ENCODE measurements at regions not wholly inside any gene's neighbourhood (a gene's known extent, or its start where the extent isn't known, plus 50 kb on each side); places are given as distances from the start of the nearest gene placed in this dataset.
"Not testable (repeated sequence)": the region's sequence is repeated elsewhere in the genome, so short reads cannot be mapped to it uniquely, and the experiment has no call there.

GRCh38 chr5:130324953-130325671 lies 420.8 kb downstream of the CHSY3 start:
- no peak for DNase-seq (ENCODE audit: low spot score)

GRCh38 chr5:130323804-130324454 lies 419.7 kb downstream of the CHSY3 start:
- no peak for DNase-seq (ENCODE audit: low spot score)

- DNase-seq (ENCODE audit: low spot score), result no peak
These were observed 417.7 kb downstream of the CHSY3 start for GRCh38 chr5:130321931-130322330.

- DNase-seq (ENCODE audit: low spot score), result no peak
These were observed 412.9 kb downstream of the CHSY3 start for GRCh38 chr5:130316971-130317680.

GRCh38 chr5:130295235-130295634 lies 391.0 kb downstream of the CHSY3 start:
- no peak for DNase-seq (ENCODE audit: low spot score)

- not testable (repeated sequence) for DNase-seq (ENCODE audit: low spot score)
These were observed 390.5 kb downstream of the CHSY3 start for GRCh38 chr5:130294798-130295197.

- DNase-seq (ENCODE audit: low spot score), result no peak
These were observed 386.0 kb downstream of the CHSY3 start for GRCh38 chr5:130290219-130290618.

GRCh38 chr5:130289132-130290088 lies 385.1 kb downstream of the CHSY3 start:
- DNase-seq (ENCODE audit: low spot score), result no peak

- no peak for DNase-seq (ENCODE audit: low spot score)
These were observed 383.2 kb downstream of the CHSY3 start for GRCh38 chr5:130287438-130287837.

- no peak for DNase-seq (ENCODE audit: low spot score)
These were observed 382.7 kb downstream of the CHSY3 start for GRCh38 chr5:130286971-130287370.

- no peak for DNase-seq (ENCODE audit: low spot score)
These were observed 377.8 kb downstream of the CHSY3 start for GRCh38 chr5:130282049-130282448.

- no peak for DNase-seq (ENCODE audit: low spot score)
These were observed 376.4 kb downstream of the CHSY3 start for GRCh38 chr5:130280528-130281217.

- DNase-seq (ENCODE audit: low spot score), result no peak
These were observed 375.1 kb downstream of the CHSY3 start for GRCh38 chr5:130279386-130279785.

GRCh38 chr5:130278136-130278535 lies 373.9 kb downstream of the CHSY3 start:
- no peak for DNase-seq (ENCODE audit: low spot score)

GRCh38 chr5:130277522-130277921 lies 373.3 kb downstream of the CHSY3 start:
- no peak for DNase-seq (ENCODE audit: low spot score)

GRCh38 chr5:130277002-130277401 lies 372.7 kb downstream of the CHSY3 start:
- no peak for DNase-seq (ENCODE audit: low spot score)

GRCh38 chr5:130272837-130273236 lies 368.6 kb downstream of the CHSY3 start:
- DNase-seq (ENCODE audit: low spot score), result no peak

- DNase-seq (ENCODE audit: low spot score), result no peak
These were observed 366.5 kb downstream of the CHSY3 start for GRCh38 chr5:130270786-130271185.

GRCh38 chr5:130268489-130268888 lies 364.2 kb downstream of the CHSY3 start:
- no peak for DNase-seq (ENCODE audit: low spot score)

GRCh38 chr5:130267926-130268325 lies 363.7 kb downstream of the CHSY3 start:
- no peak for DNase-seq (ENCODE audit: low spot score)

GRCh38 chr5:130260481-130260880 lies 356.2 kb downstream of the CHSY3 start:
- no peak for DNase-seq (ENCODE audit: low spot score)
